Neural progenitor cell (in vitro differentiated cells): ENCODE measurements at regions not wholly inside any gene's neighbourhood (a gene's known extent, or its start where the extent isn't known, plus 50 kb on each side); places are given as distances from the start of the nearest gene placed in this dataset.

ENCODE experiments used
- EZH2 ChIP-seq: fragments of 200-600 bp; sonication (generic); IDR thresholded peaks from 2 replicates; pipeline ENCODE4 v1.6.1; 2017; ENCODE audit warnings: antibody characterized with exemption, mild to moderate bottlenecking, moderate library complexity
- TF ChIP-seq, protein P1 (sequence below): fragments of 200-600 bp; sonication (generic); IDR thresholded peaks from 2 replicates; pipeline ENCODE4 v1.5.1; 2017; ENCODE audit warnings: antibody characterized with exemption, mild to moderate bottlenecking

GRCh38 chr22:47593291-47593690 lies 830.8 kb downstream of the TBC1D22A start:
- TF ChIP-seq, protein P1, sequence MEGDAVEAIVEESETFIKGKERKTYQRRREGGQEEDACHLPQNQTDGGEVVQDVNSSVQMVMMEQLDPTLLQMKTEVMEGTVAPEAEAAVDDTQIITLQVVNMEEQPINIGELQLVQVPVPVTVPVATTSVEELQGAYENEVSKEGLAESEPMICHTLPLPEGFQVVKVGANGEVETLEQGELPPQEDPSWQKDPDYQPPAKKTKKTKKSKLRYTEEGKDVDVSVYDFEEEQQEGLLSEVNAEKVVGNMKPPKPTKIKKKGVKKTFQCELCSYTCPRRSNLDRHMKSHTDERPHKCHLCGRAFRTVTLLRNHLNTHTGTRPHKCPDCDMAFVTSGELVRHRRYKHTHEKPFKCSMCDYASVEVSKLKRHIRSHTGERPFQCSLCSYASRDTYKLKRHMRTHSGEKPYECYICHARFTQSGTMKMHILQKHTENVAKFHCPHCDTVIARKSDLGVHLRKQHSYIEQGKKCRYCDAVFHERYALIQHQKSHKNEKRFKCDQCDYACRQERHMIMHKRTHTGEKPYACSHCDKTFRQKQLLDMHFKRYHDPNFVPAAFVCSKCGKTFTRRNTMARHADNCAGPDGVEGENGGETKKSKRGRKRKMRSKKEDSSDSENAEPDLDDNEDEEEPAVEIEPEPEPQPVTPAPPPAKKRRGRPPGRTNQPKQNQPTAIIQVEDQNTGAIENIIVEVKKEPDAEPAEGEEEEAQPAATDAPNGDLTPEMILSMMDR = no peak
- no peak for TF ChIP-seq EZH2
